ENCODE measurements at regions not wholly inside any gene's neighbourhood (a gene's known extent, or its start where the extent isn't known, plus 50 kb on each side); places are given as distances from the start of the nearest gene placed in this dataset.
"Not testable (repeated sequence)": the region's sequence is repeated elsewhere in the genome, so short reads cannot be mapped to it uniquely, and the experiment has no call there.

GRCh38 chr5:152711801-152712388, 306.8 kb upstream of the NMUR2 start:
- no peak for DNase-seq

- DNase-seq = no peak
These were observed 312.3 kb upstream of the NMUR2 start for GRCh38 chr5:152717393-152717792.

GRCh38 chr5:152723482-152723881, 318.4 kb upstream of the NMUR2 start:
- no peak for DNase-seq

DNA sequence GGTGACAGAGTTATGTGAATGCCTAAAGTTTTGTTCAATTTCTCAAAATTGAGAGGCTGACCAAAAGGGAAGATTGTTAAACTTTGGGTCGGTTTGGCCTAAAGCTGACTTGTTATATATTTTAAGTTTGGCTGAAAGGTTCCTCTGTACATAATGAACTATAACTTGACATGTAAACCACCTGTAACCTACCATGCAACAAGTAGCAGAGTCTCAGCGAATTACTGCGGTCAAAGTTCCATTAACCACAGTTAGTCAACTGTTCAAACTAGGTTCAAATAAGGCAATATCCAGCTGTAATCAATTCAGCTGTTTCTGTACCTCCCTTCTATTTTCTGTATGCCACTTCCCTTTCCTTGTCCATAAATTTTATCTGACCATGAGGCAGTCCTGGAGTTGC, 325.1 kb upstream of the NMUR2 start:
- no peak for DNase-seq

DNA sequence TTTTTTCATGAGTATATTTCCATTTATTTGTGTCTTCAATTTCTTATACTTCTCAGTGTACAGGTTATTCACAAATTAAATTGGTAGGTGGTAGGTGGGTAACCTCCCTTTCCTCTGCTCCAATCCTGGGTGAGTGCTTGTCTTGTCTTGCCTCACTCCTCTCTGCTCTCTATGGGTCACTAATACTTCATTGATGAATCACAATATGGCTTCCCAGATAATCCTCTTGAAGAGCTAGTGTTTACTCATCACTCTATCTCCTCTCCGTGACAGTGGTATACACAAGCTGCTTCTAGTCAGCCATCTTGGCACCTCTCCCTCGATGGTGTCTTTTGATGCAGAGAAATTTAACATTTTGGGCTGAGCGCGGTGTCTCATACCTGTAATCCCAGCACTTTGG, 331.8 kb upstream of the NMUR2 start:
- DNase-seq = no peak

DNA sequence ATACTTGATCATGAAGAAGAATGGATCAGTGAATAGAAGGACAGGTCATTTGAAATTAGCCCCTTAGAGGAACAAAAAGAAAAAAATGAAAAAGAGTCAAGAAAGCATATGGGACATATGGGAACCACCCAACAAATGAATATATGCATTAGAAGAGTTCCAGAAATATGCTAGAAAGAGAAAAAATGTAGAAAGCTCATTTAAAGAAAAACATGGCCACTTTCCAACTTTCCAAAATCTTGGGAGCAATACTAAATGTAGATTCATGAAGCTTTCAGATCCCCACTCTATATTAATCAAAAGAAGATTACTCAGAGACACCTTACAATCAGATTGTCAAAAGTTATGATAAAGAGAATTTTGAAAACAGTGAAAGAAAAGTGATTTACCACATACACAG, 334.8 kb upstream of the NMUR2 start:
- DNase-seq = no peak

GRCh38 chr5:152741126-152741525, 336.0 kb upstream of the NMUR2 start:
- DNase-seq = not testable (repeated sequence)

GRCh38 chr5:152787709-152788217, 382.7 kb upstream of the NMUR2 start:
- not testable (repeated sequence) for DNase-seq

DNA sequence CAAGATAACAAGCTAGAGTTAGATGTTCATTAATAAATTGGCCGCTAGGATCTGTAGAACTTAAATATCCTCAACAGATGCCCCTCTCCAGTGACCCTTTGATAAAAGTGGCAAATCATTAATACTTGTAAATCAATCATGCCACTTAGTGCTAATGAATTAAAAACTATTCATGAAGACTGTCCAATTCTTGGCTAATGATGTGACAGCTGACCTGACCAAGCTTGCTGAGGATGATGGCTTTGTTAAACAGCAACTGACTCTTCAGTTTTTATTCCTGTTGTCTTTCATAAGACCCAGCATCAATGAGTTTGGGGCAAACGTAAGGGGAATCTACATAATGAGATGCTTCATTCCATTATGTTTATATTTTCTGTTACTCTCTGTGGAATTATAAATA, 396.8 kb upstream of the NMUR2 start:
- DNase-seq = no peak

DNA sequence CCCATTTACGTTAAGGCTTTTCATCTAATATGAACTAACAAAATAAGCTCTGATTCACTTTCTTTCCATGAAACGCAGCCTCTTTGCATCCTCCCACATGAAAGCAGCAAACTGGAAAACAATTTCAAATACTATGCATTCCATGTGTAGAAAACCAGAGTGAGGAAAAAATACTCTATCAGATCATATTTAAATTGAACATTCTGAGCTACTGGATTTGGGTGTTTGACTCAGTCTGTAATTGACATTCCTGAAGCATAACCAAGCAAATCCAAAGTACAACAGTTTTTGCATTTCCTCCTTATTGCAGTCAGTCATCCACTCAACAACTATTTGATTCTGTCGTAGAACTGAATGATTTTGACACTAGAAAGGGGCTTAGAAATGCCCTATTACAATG, 399.1 kb upstream of the NMUR2 start:
- DNase-seq = no peak

DNA sequence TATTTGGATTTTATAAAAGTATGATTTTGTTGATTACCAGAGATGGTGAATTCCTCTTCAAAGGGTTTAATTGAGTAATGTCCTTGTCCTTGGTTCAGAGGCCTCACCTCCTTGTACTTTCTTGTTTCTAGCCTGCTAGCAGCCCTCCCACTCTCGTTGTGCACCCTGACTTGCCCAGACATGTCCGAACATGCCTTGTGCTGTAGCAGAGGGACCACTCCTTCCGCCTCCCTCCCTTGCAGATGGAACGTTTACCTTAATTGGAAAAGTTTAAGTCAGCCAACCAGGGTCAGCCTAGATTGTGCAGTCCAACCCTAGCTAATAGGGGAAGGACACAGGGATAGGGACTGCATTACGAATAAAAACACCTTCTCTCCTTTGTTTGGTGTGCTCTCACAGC, 406.9 kb upstream of the NMUR2 start:
- no peak for DNase-seq

- DNase-seq = no peak
These were observed 408.4 kb upstream of the NMUR2 start for GRCh38 chr5:152813526-152813925.

GRCh38 chr5:152819891-152820290, 414.8 kb upstream of the NMUR2 start:
- DNase-seq = no peak

DNA sequence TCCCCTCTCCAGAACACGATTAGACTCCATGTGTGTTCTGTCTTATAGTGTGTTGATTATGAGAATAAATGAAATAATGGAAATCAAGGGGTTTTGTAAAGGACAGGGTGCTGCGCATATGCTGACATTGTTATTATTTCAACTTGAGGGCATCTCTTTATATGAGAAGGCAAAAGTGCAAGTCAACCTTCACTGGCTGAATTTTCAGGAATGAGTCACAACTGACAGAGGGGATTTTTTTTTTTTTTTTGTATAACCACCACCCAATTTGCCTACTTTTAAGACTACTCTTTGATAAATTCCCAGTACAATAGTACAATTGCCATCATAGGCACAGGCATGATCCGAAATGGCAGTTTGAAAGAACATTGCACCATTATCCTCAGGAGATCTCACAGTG, 419.2 kb upstream of the NMUR2 start:
- DNase-seq = no peak

GRCh38 chr5:152838241-152838786, 433.2 kb upstream of the NMUR2 start:
- DNase-seq = no peak

DNA sequence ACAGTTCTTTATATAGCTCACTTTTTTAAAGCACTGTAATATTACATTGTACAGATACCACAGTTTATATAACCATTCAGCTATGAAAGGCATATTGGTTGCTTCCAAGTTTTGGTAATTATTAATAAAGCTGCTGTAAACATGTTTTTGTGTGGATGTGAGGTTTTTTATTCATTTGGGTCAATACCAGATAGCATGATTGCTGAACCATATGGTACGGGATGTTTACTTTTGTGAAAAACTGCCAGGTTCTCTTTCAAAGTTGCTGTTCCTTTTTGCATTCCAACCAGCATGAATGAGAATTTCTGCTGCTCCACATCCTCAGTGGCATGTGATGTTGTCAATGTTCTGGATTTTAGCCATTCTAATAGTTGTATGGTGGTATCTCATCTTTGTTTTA, 439.6 kb upstream of the NMUR2 start:
- DNase-seq = no peak

- no peak for DNase-seq
These were observed 448.3 kb upstream of the NMUR2 start for GRCh38 chr5:152853361-152853760.

- no peak for DNase-seq
These were observed 450.4 kb upstream of the NMUR2 start for GRCh38 chr5:152855441-152855840.

DNA sequence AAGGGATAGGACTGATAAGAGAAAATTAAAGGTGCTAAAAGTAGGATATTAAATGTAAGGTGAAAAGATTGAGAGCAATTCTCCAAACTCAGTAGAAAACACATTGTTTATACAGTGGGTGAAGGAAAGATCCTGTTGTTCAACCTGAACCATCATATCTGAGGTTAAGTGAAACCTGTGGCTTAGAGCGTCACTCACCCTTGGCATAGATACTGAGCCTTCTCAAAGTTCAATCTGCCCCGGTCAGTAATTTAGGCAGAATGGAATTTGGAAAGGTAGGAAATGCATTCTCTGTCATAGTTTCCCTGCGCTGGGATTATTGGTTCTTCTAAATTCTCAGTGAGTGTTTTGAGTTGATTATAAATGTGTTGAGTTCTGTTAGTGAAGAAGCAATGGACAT, 456.2 kb upstream of the NMUR2 start:
- DNase-seq = no peak

DNA sequence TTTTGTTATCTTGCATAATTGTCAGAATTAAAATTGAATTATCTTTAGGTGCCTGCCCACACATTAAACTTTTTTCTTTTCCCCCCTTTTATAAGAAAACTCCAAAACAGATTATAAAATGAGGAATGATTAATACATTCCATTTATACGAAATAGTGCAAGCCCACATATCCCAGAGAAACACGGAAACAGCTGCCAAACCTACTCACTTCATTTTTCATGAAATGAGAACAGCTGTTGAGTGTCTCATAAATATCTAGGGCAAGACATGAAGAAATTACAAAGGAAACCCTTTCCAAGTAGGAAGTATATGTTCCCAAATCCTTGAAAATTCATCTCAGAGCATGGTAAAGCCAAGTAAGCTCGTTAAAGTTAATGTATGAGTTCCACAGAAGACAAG, 459.4 kb upstream of the NMUR2 start:
- no peak for DNase-seq

DNA sequence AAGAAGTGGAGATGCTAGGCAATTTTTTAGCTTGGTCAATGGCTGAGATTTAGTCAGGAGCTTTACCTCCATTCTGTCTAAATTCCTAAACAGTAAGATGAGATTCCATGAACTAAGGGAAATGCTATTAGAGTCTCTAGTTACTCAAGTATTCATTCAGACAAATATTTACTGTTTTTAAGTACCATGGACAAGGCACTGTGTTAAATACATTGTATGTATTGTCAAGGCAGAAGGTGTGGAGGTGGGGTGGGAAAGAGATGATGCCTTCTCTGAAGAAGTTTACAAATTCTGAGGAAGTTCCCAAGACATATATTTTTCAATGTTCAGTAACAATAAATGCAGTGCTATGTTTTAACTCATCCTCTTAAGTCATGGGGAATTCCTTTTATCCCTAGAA, 459.9 kb upstream of the NMUR2 start:
- no peak for DNase-seq

GRCh38 chr5:152869971-152870370, 464.9 kb upstream of the NMUR2 start:
- DNase-seq = no peak

GRCh38 chr5:152882621-152883020, 477.5 kb upstream of the NMUR2 start:
- DNase-seq = no peak

- no peak for DNase-seq
These were observed 478.1 kb upstream of the NMUR2 start for GRCh38 chr5:152883066-152883775.

GRCh38 chr5:152884006-152884405, 478.9 kb upstream of the NMUR2 start:
- no peak for DNase-seq

Data from NK-92 treated with Interleukin-12 subunit alpha and Interleukin-12 subunit beta, amount 100 ng/mL, for 24 hours (cell line).